ENCODE measurements at regions not wholly inside any gene's neighbourhood (a gene's known extent, or its start where the extent isn't known, plus 50 kb on each side); places are given as distances from the start of the nearest gene placed in this dataset.

- ATAC-seq (ENCODE audit: low FRiP score) (no peak), DNase-seq (ENCODE audit: low spot score) (no peak)
- TF ChIP-seq CTCF (IDR thresholded peaks at IDR 0.05) = no peak
Measured at GRCh38 chr1:209386156-209386555, 197.4 kb upstream of the CAMK1G start.

GRCh38 chr1:209387271-209387968 is 196.1 kb upstream of the CAMK1G start:
- no peak for ATAC-seq (ENCODE audit: low FRiP score)
- DNase-seq (ENCODE audit: low spot score) = no peak

GRCh38 chr1:209387969-209388329 is 195.6 kb upstream of the CAMK1G start:
- DNase-seq (ENCODE audit: low spot score) = no peak
- TF ChIP-seq CTCF (IDR thresholded peaks at IDR 0.05) = no peak
- ATAC-seq (ENCODE audit: low FRiP score) = peak; percentile 31

More at GRCh38 chr1:209387271-209387968, 196.1 kb upstream of the CAMK1G start:
- TF ChIP-seq CTCF (IDR thresholded peaks at IDR 0.05) = no peak

- TF ChIP-seq CTCF (IDR thresholded peaks at IDR 0.05) = no peak
- DNase-seq (ENCODE audit: low spot score) (no peak), ATAC-seq (ENCODE audit: low FRiP score) (no peak)
Measured at GRCh38 chr1:209388358-209388757, 195.2 kb upstream of the CAMK1G start.

- ATAC-seq (ENCODE audit: low FRiP score) = peak; percentile 93
- DNase-seq (ENCODE audit: low spot score) = no peak
- no peak for TF ChIP-seq CTCF (IDR thresholded peaks at IDR 0.05)
Measured at GRCh38 chr1:209389258-209389657, 194.3 kb upstream of the CAMK1G start.

- ATAC-seq (ENCODE audit: low FRiP score) (no peak), DNase-seq (ENCODE audit: low spot score) (no peak)
- TF ChIP-seq CTCF (IDR thresholded peaks at IDR 0.05) = no peak
Measured at GRCh38 chr1:209389975-209390374, 193.5 kb upstream of the CAMK1G start.

- TF ChIP-seq CTCF (IDR thresholded peaks at IDR 0.05) = no peak
- no peak for ATAC-seq (ENCODE audit: low FRiP score)
Measured at GRCh38 chr1:209390764-209391163, 192.8 kb upstream of the CAMK1G start.

More at GRCh38 chr1:209390764-209391163, 192.8 kb upstream of the CAMK1G start:
- no peak for DNase-seq (ENCODE audit: low spot score)
